Heart right ventricle (tissue), 16 donors: ENCODE measurements at regions not wholly inside any gene's neighbourhood (a gene's known extent, or its start where the extent isn't known, plus 50 kb on each side); places are given as distances from the start of the nearest gene placed in this dataset.

ENCODE experiments used
- ATAC-seq, 8 donors: fragments of 200-7000 bp; cut with Tn5 transposase; one replicate each; pipeline ENCODE4 v1.9.1; 2020; ENCODE audit warnings: mild to moderate bottlenecking in 8 of 8, moderate library complexity in 8 of 8, moderate number of reproducible peaks in 1 of 8
- DNase-seq, 2 donors: peaks; one replicate each; pipeline ENCODE4 v3.0.0-alpha.2; 2020
- H3K27ac ChIP-seq, 10 donors: fragments of 200-600 bp; sonication (generic) in 2 of 10; one replicate each; pipeline versions ENCODE4 v1.5.0 to v1.8.0; 2020 to 2022; ENCODE audit warnings: mild to moderate bottlenecking in 3 of 10
- H3K27me3 ChIP-seq, 7 donors: fragments of 200-600 bp; one replicate each; pipeline ENCODE4 v1.8.0; 2021 to 2022; ENCODE audit warnings: mild to moderate bottlenecking in 2 of 7
- H3K36me3 ChIP-seq, 9 donors: fragments of 200-600 bp; sonication (generic) in 1 of 9; one replicate each; pipeline versions ENCODE4 v1.5.0 to v1.8.0; 2020 to 2022; ENCODE audit warnings: mild to moderate bottlenecking in 2 of 9
- H3K4me1 ChIP-seq, 9 donors: fragments of 200-600 bp; sonication (generic) in 1 of 9; one replicate each; pipeline versions ENCODE4 v1.5.0 to v1.8.0; 2020 to 2022; ENCODE audit warnings: mild to moderate bottlenecking in 4 of 9
- H3K4me3 ChIP-seq, 10 donors: fragments of 200-600 bp; sonication (generic) in 2 of 10; one replicate each; pipeline versions ENCODE4 v1.5.0 to v1.8.0; 2020 to 2022; ENCODE audit warnings: mild to moderate bottlenecking in 7 of 10, moderate library complexity in 2 of 10
- H3K9me3 ChIP-seq, 11 donors: fragments of 200-600 bp in 10 of 11; sonication (generic) in 2 of 11; one replicate each; pipeline versions ENCODE4 v1.5.0 to v1.8.0; 2013 to 2022; ENCODE audit warnings: mild to moderate bottlenecking in 2 of 11, control low read depth in 1 of 11, moderate library complexity in 1 of 11
- WGBS, 2 donors: extraction: QIAGEN DNeasy Blood & Tissue Kit; methylation state at CpG; one replicate each; pipeline ENCODE4 v1.1.7; 2013; ENCODE audit warnings: inconsistent platforms in 1 of 2; 5-methylcytosine and 5-hydroxymethylcytosine counted together
- intact Hi-C, 10 donors: fragments of 100-400 bp; cut with DNase I; formaldehyde crosslinking; loops; one replicate each; pipeline versions ENCODE4 v1.11.1 to v1.14.2; 2022
- TF ChIP-seq, protein P1 (sequence below), 9 donors: fragments of 200-600 bp; sonication (generic) in 2 of 9; IDR thresholded peaks; one replicate each; pipeline versions ENCODE4 v1.5.0 to v1.8.0; 2021 to 2022; ENCODE audit warnings: antibody characterized with exemption in 9 of 9, mild to moderate bottlenecking in 5 of 9, moderate library complexity in 1 of 9
- donor health status: Arrhythmogenic right ventricular cardiomyopathy.
- donor health status: ischemic (EF 13 %, LVEDD 7.1; RV severe dilation, severe dysfunction).
- donor health status: healthy with polysubstance abuse.
- donor health status: DM: no; HTN: yes; CAD: no.
- donor health status: DM: no; HTN: no; CAD: no.
- donor health status: ischemic (EF 25% LVEDD 6.9; RV normal size, moderate dysfunction).
- donor health status: ischemic (EF 25% LVEDD 5.7; RV mildly dilated, moderate dysfunction).
- donor health status: healthy.
- donor health status: DM: yes; HTN: yes; CAD: no.
- donor health status: Ischemic cardiomyopathy.
- donor health status: ischemic (EF 35%, LVEDD 5.7; RV mildly dilated, moderate dysfunction).
- donor health status: nonischemic (EF 11% LVEDD 7.7; RV severe dilation, severe dysfunction).
- donor health status: DM: yes; HTN: yes; CAD: no.
- donor health status: PGD.
- donor health status: ischemic (EF 29% LVEDD 5.4; RV normal size, mild dysfunction).
- donor health status: nonischemic (EF 23%, LVEDD 6.1; RV moderate dilation, normal function).

- H3K27me3 ChIP-seq: no peaks in the 10 kb centered on the region
- 78 to 79% methylated on average over 4 of the region's 4 CpGs for WGBS, 2 donors
- ATAC-seq (no peak), DNase-seq (no peak)
- TF ChIP-seq, protein P1, sequence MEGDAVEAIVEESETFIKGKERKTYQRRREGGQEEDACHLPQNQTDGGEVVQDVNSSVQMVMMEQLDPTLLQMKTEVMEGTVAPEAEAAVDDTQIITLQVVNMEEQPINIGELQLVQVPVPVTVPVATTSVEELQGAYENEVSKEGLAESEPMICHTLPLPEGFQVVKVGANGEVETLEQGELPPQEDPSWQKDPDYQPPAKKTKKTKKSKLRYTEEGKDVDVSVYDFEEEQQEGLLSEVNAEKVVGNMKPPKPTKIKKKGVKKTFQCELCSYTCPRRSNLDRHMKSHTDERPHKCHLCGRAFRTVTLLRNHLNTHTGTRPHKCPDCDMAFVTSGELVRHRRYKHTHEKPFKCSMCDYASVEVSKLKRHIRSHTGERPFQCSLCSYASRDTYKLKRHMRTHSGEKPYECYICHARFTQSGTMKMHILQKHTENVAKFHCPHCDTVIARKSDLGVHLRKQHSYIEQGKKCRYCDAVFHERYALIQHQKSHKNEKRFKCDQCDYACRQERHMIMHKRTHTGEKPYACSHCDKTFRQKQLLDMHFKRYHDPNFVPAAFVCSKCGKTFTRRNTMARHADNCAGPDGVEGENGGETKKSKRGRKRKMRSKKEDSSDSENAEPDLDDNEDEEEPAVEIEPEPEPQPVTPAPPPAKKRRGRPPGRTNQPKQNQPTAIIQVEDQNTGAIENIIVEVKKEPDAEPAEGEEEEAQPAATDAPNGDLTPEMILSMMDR (IDR thresholded peaks at IDR 0.05): no peak
- H3K4me3 ChIP-seq: no peak overlapping the region
- intact Hi-C loops: no loop called here
- H3K9me3 ChIP-seq: peaks cover 0 to 7% (median 0%) of the 10 kb centered on the region in 11 donors
- peaks cover 0 to 12% (median 0%) of the 10 kb centered on the region in 9 donors for H3K4me1 ChIP-seq
- H3K36me3 ChIP-seq: no peaks in the 10 kb centered on the region
- no peak overlapping the region for H3K27ac ChIP-seq
Observed at GRCh38 chr10:21043044-21043443, 145.9 kb upstream of the NEBL start.

DNA sequence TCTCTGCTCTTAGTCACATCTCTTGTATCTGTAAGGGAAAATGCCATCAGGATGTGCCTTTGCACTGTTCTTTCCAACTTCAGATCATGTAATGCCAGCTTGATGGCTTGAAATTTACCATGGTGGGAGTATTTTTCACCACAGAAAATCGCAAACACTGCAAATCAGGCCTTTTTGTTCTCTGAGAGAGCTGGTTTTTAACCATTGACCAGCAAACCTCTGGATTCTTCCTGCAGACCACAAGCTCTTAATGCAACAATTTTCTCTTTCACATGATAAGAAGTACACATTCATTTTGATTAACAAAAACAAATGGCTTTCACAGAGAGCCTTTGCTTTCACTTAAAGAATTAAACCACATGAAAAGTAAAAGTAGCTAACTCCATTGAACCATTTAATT is 145.4 kb upstream of the NEBL start:
- DNase-seq: no peak

DNA sequence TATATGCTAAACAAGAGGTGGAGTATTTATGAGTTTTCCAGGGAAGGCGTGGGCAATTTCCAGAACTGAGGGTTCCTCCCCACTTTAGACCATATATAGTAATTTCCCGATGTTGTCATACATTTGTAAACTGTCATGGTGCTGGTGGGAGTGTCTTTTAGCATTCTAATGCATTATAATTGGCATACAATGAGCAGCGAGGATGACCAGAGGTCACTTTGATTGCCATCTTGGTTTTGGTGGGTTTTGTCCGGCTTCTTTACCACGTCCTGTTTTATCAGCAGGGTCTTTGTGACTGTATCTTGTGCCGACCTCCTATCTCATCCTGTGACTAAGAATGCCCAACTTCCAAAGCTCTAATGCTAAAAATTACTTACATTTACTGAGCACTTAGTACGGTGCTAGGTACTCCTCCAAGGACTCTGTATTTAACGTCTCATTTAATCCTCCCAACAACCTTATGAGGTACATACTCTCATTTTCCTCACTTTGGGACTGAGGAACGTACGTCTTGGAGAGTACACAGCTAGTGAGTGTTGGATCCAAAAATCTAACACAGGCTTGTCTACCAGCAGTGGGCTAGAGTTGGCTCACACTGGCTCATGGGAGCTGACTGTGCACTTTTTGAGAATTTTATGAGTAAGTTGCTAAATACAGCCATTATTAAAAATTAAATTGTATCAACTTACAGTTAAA is 144.8 kb upstream of the NEBL start:
- DNase-seq (no peak), ATAC-seq (no peak)
- TF ChIP-seq, protein P1 (IDR thresholded peaks at IDR 0.05): no peak
- H3K36me3 ChIP-seq: no peaks in the 10 kb centered on the region
- H3K4me1 ChIP-seq: peaks cover 0 to 12% (median 0%) of the 10 kb centered on the region in 9 donors
- H3K4me3 ChIP-seq: no peak overlapping the region
- intact Hi-C loops: no loop called here
- WGBS, 2 donors: 81 to 83% methylated on average over 10 of the region's 10 CpGs
- no peak overlapping the region for H3K27ac ChIP-seq
- peaks cover 0 to 8% (median 0%) of the 10 kb centered on the region in 11 donors for H3K9me3 ChIP-seq
- H3K27me3 ChIP-seq: no peaks in the 10 kb centered on the region

More for the DNA sequence above, 145.4 kb upstream of the NEBL start:
- TF ChIP-seq, protein P1 (IDR thresholded peaks at IDR 0.05): no peak
- H3K36me3 ChIP-seq: no peaks in the 10 kb centered on the region
- no peaks in the 10 kb centered on the region for H3K27me3 ChIP-seq
- H3K4me1 ChIP-seq: peaks cover 0 to 12% (median 0%) of the 10 kb centered on the region in 9 donors
- H3K9me3 ChIP-seq: peaks cover 0 to 8% (median 0%) of the 10 kb centered on the region in 11 donors
- WGBS, 2 donors: 84 to 93% methylated on average over 1 of the region's 1 CpG
- ATAC-seq: no peak
- no peak overlapping the region for H3K4me3 ChIP-seq
- H3K27ac ChIP-seq: no peak overlapping the region
- intact Hi-C loops: no loop called here

DNA sequence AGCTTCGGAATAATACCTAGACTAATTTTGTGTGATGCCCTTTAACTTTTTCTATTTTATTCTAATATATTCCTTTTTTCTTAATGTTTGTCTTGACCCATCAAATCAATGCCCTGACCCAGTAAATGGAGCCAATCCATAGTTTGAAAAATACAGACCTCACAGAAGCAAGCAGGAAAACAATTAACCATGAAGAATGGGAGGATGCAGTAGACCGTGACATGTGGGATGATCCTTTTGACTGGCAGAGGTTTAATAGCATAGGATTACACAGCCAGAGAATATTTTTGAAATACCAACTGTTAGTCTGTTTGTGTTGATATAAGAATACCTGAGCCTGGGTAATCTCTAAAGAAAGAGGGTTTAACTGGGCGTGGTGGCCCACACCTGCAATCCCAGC is 142.6 kb upstream of the NEBL start:
- ATAC-seq (no peak), DNase-seq (no peak)
- H3K4me3 ChIP-seq: no peak overlapping the region
- TF ChIP-seq, protein P1 (IDR thresholded peaks at IDR 0.05): no peak
- 91 to 96% methylated on average over 3 of the region's 3 CpGs for WGBS, 2 donors
- H3K9me3 ChIP-seq: peaks cover 0 to 8% (median 0%) of the 10 kb centered on the region in 11 donors
- peaks cover 0 to 9% (median 0%) of the 10 kb centered on the region in 9 donors for H3K4me1 ChIP-seq
- intact Hi-C loops: no loop called here
- H3K27ac ChIP-seq: no peak overlapping the region
- no peaks in the 10 kb centered on the region for H3K36me3 ChIP-seq
- H3K27me3 ChIP-seq: no peaks in the 10 kb centered on the region
